CD14-positive monocyte (primary cell): ENCODE measurements at regions not wholly inside any gene's neighbourhood (a gene's known extent, or its start where the extent isn't known, plus 50 kb on each side); places are given as distances from the start of the nearest gene placed in this dataset.

ENCODE experiments used
- DNase-seq, 3 donors: peaks; one replicate each; pipeline ENCODE4 v3.0.0-alpha.2; 2011 to 2022
- H2AFZ ChIP-seq: 2 replicates; pipeline ENCODE4 v1.6.0; 2012; ENCODE audit warnings: mild to moderate bottlenecking, low read depth, low read length, inconsistent platforms; ENCODE audit not compliant: insufficient read depth, poor library complexity, severe bottlenecking
- H3K27ac ChIP-seq, 2 donors: 1 replicate in 1 of 2; 2 replicates in 1 of 2; pipeline ENCODE4 v1.5.1; 2012 to 2013; ENCODE audit warnings: low read length in 2 of 2, control low read depth in 1 of 2, inconsistent platforms in 1 of 2, low read depth in 1 of 2, mild to moderate bottlenecking in 1 of 2
- H3K27me3 ChIP-seq, 2 donors: one replicate each; pipeline versions ENCODE4 v1.6.0 to v1.6.1; 2011 to 2013; ENCODE audit warnings: low read length in 2 of 2; ENCODE audit not compliant: control insufficient read depth in 2 of 2, insufficient read depth in 2 of 2
- H3K36me3 ChIP-seq, 2 donors: replicated peaks in 1 of 2; 1 replicate in 1 of 2; 2 replicates in 1 of 2; pipeline versions ENCODE4 v1.5.1 to v1.6.1; 2012 to 2013; ENCODE audit warnings: low read length in 2 of 2, control low read depth in 1 of 2, inconsistent platforms in 1 of 2, mild to moderate bottlenecking in 1 of 2; ENCODE audit not compliant: insufficient read depth in 2 of 2, control insufficient read depth in 1 of 2
- H3K4me1 ChIP-seq, 2 donors: 1 replicate in 1 of 2; 2 replicates in 1 of 2; pipeline versions ENCODE4 v1.5.1 to v1.6.1; 2012 to 2013; ENCODE audit warnings: low read length in 2 of 2, control low read depth in 1 of 2, inconsistent platforms in 1 of 2, mild to moderate bottlenecking in 1 of 2, moderate library complexity in 1 of 2; ENCODE audit not compliant: insufficient read depth in 2 of 2, control insufficient read depth in 1 of 2
- H3K4me2 ChIP-seq: replicated peaks from 2 replicates; pipeline ENCODE3; 2012; ENCODE audit warnings: low read length, moderate library complexity, mild to moderate bottlenecking; ENCODE audit not compliant: poor library complexity, severe bottlenecking; ENCODE audit errors: extremely low read depth
- H3K4me3 ChIP-seq, 3 experiments: fragments of 200-600 bp in 1 of 3; sonication (generic) in 1 of 3; replicated peaks in 1 of 3; 1 replicate in 2 of 3; 2 replicates in 1 of 3; pipeline ENCODE4 v1.5.1; 2011 to 2013; ENCODE audit warnings: low read length in 3 of 3, mild to moderate bottlenecking in 3 of 3, control low read depth in 2 of 3, low read depth in 2 of 3, inconsistent platforms in 1 of 3, moderate library complexity in 1 of 3
- H3K79me2 ChIP-seq: 2 replicates; pipeline ENCODE4 v1.6.0; 2012; ENCODE audit warnings: mild to moderate bottlenecking, control low read depth, inconsistent platforms, low read length, moderate library complexity; ENCODE audit not compliant: insufficient read depth
- H3K9ac ChIP-seq: 2 replicates; pipeline ENCODE4 v1.6.0; 2017; ENCODE audit warnings: low read length, mild to moderate bottlenecking; ENCODE audit not compliant: insufficient read depth, poor library complexity, severe bottlenecking
- H3K9me3 ChIP-seq, 2 donors: replicated peaks in 1 of 2; 1 replicate in 1 of 2; 2 replicates in 1 of 2; pipeline versions ENCODE4 v1.5.1 to v1.6.1; 2012 to 2013; ENCODE audit warnings: low read length in 2 of 2, control low read depth in 1 of 2; ENCODE audit not compliant: control insufficient read depth in 1 of 2, insufficient read depth in 1 of 2
- H4K20me1 ChIP-seq: 2 replicates; pipeline ENCODE4 v1.6.0; 2012; ENCODE audit warnings: mild to moderate bottlenecking, low read length, control low read depth, moderate library complexity; ENCODE audit not compliant: insufficient read depth
- H3K27ac Mint-ChIP-seq, 7 donors: one replicate each; pipeline ENCODE4 v1.8.0; 2020; ENCODE audit warnings: mild to moderate bottlenecking in 7 of 7, mixed read lengths in 7 of 7, moderate library complexity in 6 of 7, inconsistent platforms in 2 of 7
- H3K27me3 Mint-ChIP-seq, 3 donors: one replicate each; pipeline ENCODE4 v1.8.0; 2021 to 2022; ENCODE audit warnings: low read depth in 3 of 3, mild to moderate bottlenecking in 3 of 3, mixed read lengths in 3 of 3, moderate library complexity in 3 of 3, inconsistent platforms in 1 of 3
- H3K36me3 Mint-ChIP-seq, 2 donors: one replicate each; pipeline ENCODE4 v1.8.0; 2020; ENCODE audit warnings: mixed read lengths in 2 of 2, inconsistent platforms in 1 of 2, mild to moderate bottlenecking in 1 of 2
- H3K4me1 Mint-ChIP-seq: one replicate; pipeline ENCODE4 v1.8.0; 2020; ENCODE audit warnings: mild to moderate bottlenecking, mixed read lengths
- H3K4me3 Mint-ChIP-seq, 2 donors: one replicate each; pipeline ENCODE4 v1.8.0; 2020; ENCODE audit warnings: mild to moderate bottlenecking in 2 of 2, mixed read lengths in 2 of 2, moderate library complexity in 1 of 2
- H3K9me3 Mint-ChIP-seq, 7 donors: one replicate each; pipeline ENCODE4 v1.8.0; 2020 to 2022; ENCODE audit warnings: mixed read lengths in 7 of 7, mild to moderate bottlenecking in 6 of 7, moderate library complexity in 6 of 7, inconsistent platforms in 2 of 7
- CTCF ChIP-seq: fragments of 200-600 bp; IDR thresholded peaks from one replicate; pipeline ENCODE4 v1.8.0; 2022; ENCODE audit warnings: antibody characterized with exemption, mild to moderate bottlenecking
- WGBS: methylation state at CpG from one replicate; pipeline ENCODE4 v1.1.5; 2013; ENCODE audit warnings: missing lambda C conversion rate; ENCODE audit not compliant: insufficient coverage; 5-methylcytosine and 5-hydroxymethylcytosine counted together
- intact Hi-C, 2 donors: fragments of 100-400 bp; cut with micrococcal nuclease; formaldehyde crosslinking; loops; one replicate each; pipeline versions ENCODE4 v1.15.0 to v1.15.1; 2023

GRCh38 chr20:7094438-7094997 is 327.0 kb downstream of the BMP2 start:
- H3K4me3 Mint-ChIP-seq: no peak overlapping the region
- Histone ChIP-seq H3K9ac (no peak overlapping the region), H3K4me3 (no peak overlapping the region), H3K27me3 (peaks cover 0 to 2% of the 10 kb centered on the region in 2 donors), H3K36me3 (no peaks in the 10 kb centered on the region), H3K79me2 (no peaks in the 10 kb centered on the region), H3K9me3 (no peaks in the 10 kb centered on the region), H3K4me1 (no peaks in the 10 kb centered on the region), H3K27ac (no peak overlapping the region), H2AFZ (no peak overlapping the region), H3K4me2 (no peak overlapping the region), H4K20me1 (no peaks in the 10 kb centered on the region)
- H3K4me1 Mint-ChIP-seq: no peaks in the 10 kb centered on the region
- intact Hi-C loops: loop anchor here in 1 of 2 donors (5.0 to 10.0 kb wide), 2 partner anchors 270 to 327 kb away; partner anchors contain the start of gene BMP2
- 42% methylated on average over 3 of the region's 7 CpGs for WGBS
- peaks cover 0 to 2% (median 0%) of the 10 kb centered on the region in 7 donors for H3K9me3 Mint-ChIP-seq
- DNase-seq: peak; percentile 13 to 41 (median 29)
- no peaks in the 10 kb centered on the region for H3K36me3 Mint-ChIP-seq
- H3K27ac Mint-ChIP-seq: no peak overlapping the region
- peak; percentile 90 for TF ChIP-seq CTCF
- peaks cover 3 to 4% (median 3%) of the 10 kb centered on the region in 3 donors for H3K27me3 Mint-ChIP-seq

- no peak overlapping the region for H3K27ac ChIP-seq
- Mint-ChIP-seq H3K27me3 (peaks cover 0 to 2% (median 0%) of the 10 kb centered on the region in 3 donors), H3K27ac (no peak overlapping the region), H3K9me3 (peaks cover 0 to 2% (median 0%) of the 10 kb centered on the region in 7 donors), H3K36me3 (no peaks in the 10 kb centered on the region), H3K4me1 (peaks cover 2% of the 10 kb centered on the region), H3K4me3 (no peak overlapping the region)
- H4K20me1 ChIP-seq: no peaks in the 10 kb centered on the region
- no peak for DNase-seq
- no peak for TF ChIP-seq CTCF
- H3K4me3 ChIP-seq: no peak overlapping the region
- no peaks in the 10 kb centered on the region for H3K79me2 ChIP-seq
- H3K27me3 ChIP-seq: no peaks in the 10 kb centered on the region
- no peaks in the 10 kb centered on the region for H3K4me1 ChIP-seq
- no peak overlapping the region for H3K4me2 ChIP-seq
- WGBS: no CpG with 5 or more reads among the region's 4 CpGs
- no peak overlapping the region for H2AFZ ChIP-seq
- intact Hi-C loops: no loop called here
- H3K9me3 ChIP-seq: no peaks in the 10 kb centered on the region
- no peak overlapping the region for H3K9ac ChIP-seq
- H3K36me3 ChIP-seq: no peaks in the 10 kb centered on the region
Observed at GRCh38 chr20:7106910-7107309, 339.4 kb downstream of the BMP2 start.
